IMR-90 (cell line): ENCODE measurements at regions not wholly inside any gene's neighbourhood (a gene's known extent, or its start where the extent isn't known, plus 50 kb on each side); places are given as distances from the start of the nearest gene placed in this dataset.

Source experiments
- ATAC-seq: fragments of 200-7000 bp; cut with Tn5 transposase; 2 replicates; pipeline ENCODE4 v1.9.1; 2020; ENCODE audit warnings: low read depth, mild to moderate bottlenecking, moderate library complexity
- BruUV-seq: library from RNA; stranded (reverse); fragments of 400-500 nt; replicated peaks from 2 replicates; lab custom pipeline; 2021; lab: Mats Ljungman, UMichigan
- CTCF ChIA-PET: fragments of 300-600 bp; formaldehyde crosslinking; extraction: SDS; loops from one replicate; lab custom pipeline; 2021; ENCODE audit warnings: antibody characterized with exemption; lab: Yijun Ruan, JAX
- POLR2A ChIA-PET: fragments of 300-600 bp; sonication (Branson Sonifier 250); formaldehyde crosslinking; loops from one replicate; lab custom pipeline; 2022; ENCODE audit warnings: antibody characterized with exemption; ENCODE audit not compliant: unreplicated experiment; lab: Charles Lee
- DNase-seq: peaks from one replicate; pipeline ENCODE4 v3.0.0; 2013
- H2AFZ ChIP-seq: replicated peaks from 2 replicates; pipeline ENCODE3; 2013; ENCODE audit warnings: low read length, mild to moderate bottlenecking; ENCODE audit not compliant: poor library complexity
- H2AK5ac ChIP-seq: 2 replicates; pipeline ENCODE4 v1.6.1; 2013; ENCODE audit warnings: low read depth, low read length, inconsistent platforms
- H2AK9ac ChIP-seq: replicated peaks from 2 replicates; pipeline ENCODE3; 2013; ENCODE audit warnings: mild to moderate bottlenecking, low read depth, low read length, moderate library complexity; ENCODE audit not compliant: poor library complexity
- H2BK120ac ChIP-seq: 2 replicates; pipeline ENCODE4 v1.6.1; 2013; ENCODE audit warnings: low read depth, low read length, inconsistent platforms
- H2BK15ac ChIP-seq: 3 replicates; pipeline ENCODE4 v1.6.1; 2013; ENCODE audit warnings: low read depth, low read length, inconsistent platforms
- H2BK20ac ChIP-seq: 2 replicates; pipeline ENCODE4 v1.6.1; 2013; ENCODE audit warnings: low read depth, mild to moderate bottlenecking, inconsistent platforms, low read length, moderate library complexity
- H2BK5ac ChIP-seq: 2 replicates; pipeline ENCODE4 v1.6.1; 2013; ENCODE audit warnings: mild to moderate bottlenecking, low read depth, low read length, inconsistent platforms; ENCODE audit not compliant: poor library complexity, severe bottlenecking
- H3K14ac ChIP-seq: replicated peaks from 2 replicates; pipeline ENCODE4 v1.6.1; 2013; ENCODE audit warnings: low read depth, low read length, inconsistent platforms
- H3K18ac ChIP-seq: 2 replicates; pipeline ENCODE4 v1.6.1; 2013; ENCODE audit warnings: low read depth, low read length, control low read depth
- H3K23ac ChIP-seq: 2 replicates; pipeline ENCODE4 v1.6.1; 2013; ENCODE audit warnings: low read depth, low read length, inconsistent platforms
- H3K27ac ChIP-seq: 2 replicates; pipeline ENCODE4 v1.5.1; 2013; ENCODE audit warnings: mild to moderate bottlenecking, control low read depth, low read length; ENCODE audit not compliant: insufficient read depth
- H3K27me3 ChIP-seq: 2 replicates; pipeline ENCODE4 v1.6.1; 2013; ENCODE audit warnings: low read length; ENCODE audit not compliant: control insufficient read depth, insufficient read depth
- H3K36me3 ChIP-seq: 2 replicates; pipeline ENCODE4 v1.6.1; 2013; ENCODE audit warnings: low read length, mixed read lengths; ENCODE audit not compliant: control insufficient read depth, insufficient read depth
- H3K4ac ChIP-seq: 2 replicates; pipeline ENCODE4 v1.6.1; 2013; ENCODE audit warnings: low read depth, low read length, inconsistent platforms
- H3K4me1 ChIP-seq: 2 replicates; pipeline ENCODE4 v1.6.1; 2013; ENCODE audit warnings: low read length, mixed read lengths; ENCODE audit not compliant: control insufficient read depth, insufficient read depth
- H3K4me2 ChIP-seq: 2 replicates; pipeline ENCODE4 v1.6.1; 2013; ENCODE audit warnings: low read depth, mild to moderate bottlenecking, control low read depth, low read length, moderate library complexity
- H3K4me3 ChIP-seq: 2 replicates; pipeline ENCODE4 v1.5.1; 2013; ENCODE audit warnings: low read depth, mild to moderate bottlenecking, control low read depth, low read length, moderate library complexity; ENCODE audit not compliant: insufficient read depth
- H3K56ac ChIP-seq: 2 replicates; pipeline ENCODE4 v1.6.1; 2013; ENCODE audit warnings: low read length, inconsistent platforms; ENCODE audit not compliant: insufficient read depth; ENCODE audit errors: extremely low read depth
- H3K79me1 ChIP-seq, 2 experiments: 2 replicates each; pipeline ENCODE4 v1.6.1; 2013; ENCODE audit warnings: low read length in 2 of 2, inconsistent platforms in 1 of 2, low read depth in 1 of 2
- H3K9ac ChIP-seq: 2 replicates; pipeline ENCODE4 v1.6.1; 2013; ENCODE audit warnings: low read depth, low read length, control low read depth
- H3K9me1 ChIP-seq: 2 replicates; pipeline ENCODE4 v1.6.1; 2013; ENCODE audit warnings: low read length, inconsistent platforms; ENCODE audit not compliant: insufficient read depth
- H3K9me3 ChIP-seq: 2 replicates; pipeline ENCODE4 v1.6.1; 2013; ENCODE audit warnings: low read length; ENCODE audit not compliant: control insufficient read depth, insufficient read depth
- H4K20me1 ChIP-seq: 2 replicates; pipeline ENCODE4 v1.6.1; 2013; ENCODE audit warnings: low read length, inconsistent platforms; ENCODE audit not compliant: insufficient read depth
- H4K5ac ChIP-seq: 2 replicates; pipeline ENCODE4 v1.6.1; 2013; ENCODE audit warnings: mild to moderate bottlenecking, low read depth, low read length, control low read depth
- H4K8ac ChIP-seq, 2 experiments: 2 replicates each; pipeline ENCODE4 v1.6.1; 2013; ENCODE audit warnings: low read depth in 2 of 2, low read length in 2 of 2, control low read depth in 1 of 2, inconsistent platforms in 1 of 2
- H4K91ac ChIP-seq: 2 replicates; pipeline ENCODE4 v1.6.1; 2013; ENCODE audit warnings: low read depth, low read length, inconsistent platforms; ENCODE audit not compliant: insufficient read depth
- BHLHE40 ChIP-seq: fragments of 150-350 bp; IDR thresholded peaks from 2 replicates; pipeline ENCODE4 v1.6.1; 2016; ENCODE audit warnings: mild to moderate bottlenecking, low read depth, low read length
- CEBPB ChIP-seq: IDR thresholded peaks from 2 replicates; pipeline ENCODE4 v1.6.1; 2012; ENCODE audit warnings: low read depth, low read length, improper control_type of control experiment
- CHD1 ChIP-seq: IDR thresholded peaks from 2 replicates; pipeline ENCODE4 v1.6.1; 2012; ENCODE audit warnings: low read depth, low read length, improper control_type of control experiment
- MAFK ChIP-seq: IDR thresholded peaks from 2 replicates; pipeline ENCODE4 v1.6.1; 2012; ENCODE audit warnings: low read depth, low read length, improper control_type of control experiment
- MAZ ChIP-seq: IDR thresholded peaks from 2 replicates; pipeline ENCODE4 v1.6.1; 2012; ENCODE audit warnings: low read depth, mild to moderate bottlenecking, low read length, improper control_type of control experiment, moderate library complexity, borderline replicate concordance
- MXI1 ChIP-seq: IDR thresholded peaks from 2 replicates; pipeline ENCODE4 v1.6.1; 2012; ENCODE audit warnings: low read depth, mild to moderate bottlenecking, low read length, moderate library complexity, borderline replicate concordance
- NFE2L2 ChIP-seq: fragments of 150-350 bp; IDR thresholded peaks from 2 replicates; pipeline ENCODE4 v1.6.1; 2016; ENCODE audit warnings: low read depth, mild to moderate bottlenecking, low read length
- POLR2A ChIP-seq: IDR thresholded peaks from 2 replicates; pipeline ENCODE4 v1.6.1; 2012; ENCODE audit warnings: mild to moderate bottlenecking, low read depth, low read length
- RAD21 ChIP-seq: IDR thresholded peaks from 2 replicates; pipeline ENCODE4 v1.6.1; 2012; ENCODE audit warnings: low read length, improper control_type of control experiment
- RCOR1 ChIP-seq: IDR thresholded peaks from 2 replicates; pipeline ENCODE4 v1.6.1; 2012; ENCODE audit warnings: mild to moderate bottlenecking, low read length, improper control_type of control experiment; ENCODE audit not compliant: insufficient replicate concordance
- RFX5 ChIP-seq: IDR thresholded peaks from 2 replicates; pipeline ENCODE4 v1.8.0; 2012; ENCODE audit warnings: low read depth, mild to moderate bottlenecking, low read length, moderate library complexity
- SMC3 ChIP-seq: fragments of 150-350 bp; IDR thresholded peaks from 2 replicates; pipeline ENCODE4 v1.6.1; 2016; ENCODE audit warnings: low read depth, mild to moderate bottlenecking, antibody characterized with exemption, low read length, moderate library complexity
- WGBS, 2 experiments: methylation state at CpG; one replicate each; pipeline versions ENCODE4 v1.1.5 to v1.1.7; 2013; ENCODE audit warnings: missing lambda C conversion rate in 2 of 2; ENCODE audit not compliant: insufficient read length in 1 of 2; ENCODE audit errors: extremely low coverage in 2 of 2; 5-methylcytosine and 5-hydroxymethylcytosine counted together
- dilution Hi-C: fragments of 300-500 bp; cut with HindIII; formaldehyde crosslinking; loops from one replicate; pipeline ENCODE4 v1.14.3; 2018; ENCODE audit warnings: low sequenced_read_pairs; ENCODE audit not compliant: unreplicated experiment
- in situ Hi-C: fragments of 300-500 bp; cut with MboI; formaldehyde crosslinking; loops from 3 replicates; pipeline ENCODE4 v1.14.3; 2019; ENCODE audit warnings: low sequenced_read_pairs, inconsistent platforms, mixed read lengths
- intact Hi-C: fragments of 100-400 bp; cut with micrococcal nuclease; formaldehyde crosslinking; loops from 2 replicates; pipeline ENCODE4 v1.10.0; 2022
- TF ChIP-seq, protein P1 (sequence below): fragments of 150-350 bp; IDR thresholded peaks from 2 replicates; pipeline ENCODE4 v1.6.1; 2016; ENCODE audit warnings: low read depth, mild to moderate bottlenecking, low read length, moderate library complexity, borderline replicate concordance
- TF ChIP-seq, protein P2 (sequence below): conservative IDR thresholded peaks from 2 replicates; pipeline ENCODE4 v1.5.1; 2012; ENCODE audit warnings: mild to moderate bottlenecking, low read depth, low read length, improper control_type of control experiment
- TF ChIP-seq, protein P3 (sequence below): fragments of 150-350 bp; IDR thresholded peaks from 2 replicates; pipeline ENCODE4 v1.6.1; 2017; ENCODE audit warnings: mild to moderate bottlenecking, antibody characterized with exemption, low read length, low read depth

DNA sequence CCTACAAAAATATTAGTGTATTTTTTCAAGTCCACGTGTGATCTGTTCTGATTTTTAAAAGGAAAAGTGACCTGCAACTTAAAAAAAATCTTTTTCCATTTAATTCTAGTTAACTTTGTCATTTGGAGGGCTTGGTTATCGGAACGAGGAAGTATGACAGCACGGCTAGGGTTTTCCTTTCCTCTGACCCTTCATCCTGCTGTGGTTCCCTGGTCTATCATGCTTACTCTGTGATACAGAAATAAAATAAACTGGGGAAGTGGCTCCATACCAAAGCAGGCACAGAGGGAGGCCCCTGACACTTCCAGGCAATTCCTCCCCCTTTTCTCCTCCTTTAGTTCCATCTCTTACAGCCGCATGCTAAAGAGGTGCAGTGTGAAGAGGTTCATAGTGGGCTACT lies 491.3 kb downstream of the EDEM1 start:
- no peak overlapping the region for H2AFZ ChIP-seq
- H3K56ac ChIP-seq: no peak overlapping the region
- no peak for ATAC-seq
- H3K27me3 ChIP-seq: no peaks in the 10 kb centered on the region
- H3K9me3 ChIP-seq: peaks cover 12% of the 10 kb centered on the region
- H2AK5ac ChIP-seq: no peak overlapping the region
- H4K5ac ChIP-seq: no peak overlapping the region
- no peaks in the 10 kb centered on the region for H3K4me1 ChIP-seq
- H3K23ac ChIP-seq: no peak overlapping the region
- H2BK20ac ChIP-seq: no peak overlapping the region
- no peak overlapping the region for H3K4me3 ChIP-seq
- no peak overlapping the region for H2BK15ac ChIP-seq
- BruUV-seq: no TSS peak
- H3K27ac ChIP-seq: no peak overlapping the region
- dilution Hi-C loops (no loop called here), in situ Hi-C loops (no loop called here), intact Hi-C loops (no loop called here)
- H3K9me1 ChIP-seq: no peaks in the 10 kb centered on the region
- H3K79me1 ChIP-seq: no peaks in the 10 kb centered on the region
- no peak overlapping the region for H3K18ac ChIP-seq
- no peak overlapping the region for H2AK9ac ChIP-seq
- no CpG with 5 or more reads among the region's 5 CpGs for WGBS, 2 experiments
- H2BK120ac ChIP-seq: no peak overlapping the region
- TF ChIP-seq MXI1: no peak
- TF ChIP-seq, protein P1, sequence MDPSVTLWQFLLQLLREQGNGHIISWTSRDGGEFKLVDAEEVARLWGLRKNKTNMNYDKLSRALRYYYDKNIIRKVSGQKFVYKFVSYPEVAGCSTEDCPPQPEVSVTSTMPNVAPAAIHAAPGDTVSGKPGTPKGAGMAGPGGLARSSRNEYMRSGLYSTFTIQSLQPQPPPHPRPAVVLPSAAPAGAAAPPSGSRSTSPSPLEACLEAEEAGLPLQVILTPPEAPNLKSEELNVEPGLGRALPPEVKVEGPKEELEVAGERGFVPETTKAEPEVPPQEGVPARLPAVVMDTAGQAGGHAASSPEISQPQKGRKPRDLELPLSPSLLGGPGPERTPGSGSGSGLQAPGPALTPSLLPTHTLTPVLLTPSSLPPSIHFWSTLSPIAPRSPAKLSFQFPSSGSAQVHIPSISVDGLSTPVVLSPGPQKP: no peak
- no peak for TF ChIP-seq POLR2A
- TF ChIP-seq MAFK: no peak
- TF ChIP-seq, protein P2, sequence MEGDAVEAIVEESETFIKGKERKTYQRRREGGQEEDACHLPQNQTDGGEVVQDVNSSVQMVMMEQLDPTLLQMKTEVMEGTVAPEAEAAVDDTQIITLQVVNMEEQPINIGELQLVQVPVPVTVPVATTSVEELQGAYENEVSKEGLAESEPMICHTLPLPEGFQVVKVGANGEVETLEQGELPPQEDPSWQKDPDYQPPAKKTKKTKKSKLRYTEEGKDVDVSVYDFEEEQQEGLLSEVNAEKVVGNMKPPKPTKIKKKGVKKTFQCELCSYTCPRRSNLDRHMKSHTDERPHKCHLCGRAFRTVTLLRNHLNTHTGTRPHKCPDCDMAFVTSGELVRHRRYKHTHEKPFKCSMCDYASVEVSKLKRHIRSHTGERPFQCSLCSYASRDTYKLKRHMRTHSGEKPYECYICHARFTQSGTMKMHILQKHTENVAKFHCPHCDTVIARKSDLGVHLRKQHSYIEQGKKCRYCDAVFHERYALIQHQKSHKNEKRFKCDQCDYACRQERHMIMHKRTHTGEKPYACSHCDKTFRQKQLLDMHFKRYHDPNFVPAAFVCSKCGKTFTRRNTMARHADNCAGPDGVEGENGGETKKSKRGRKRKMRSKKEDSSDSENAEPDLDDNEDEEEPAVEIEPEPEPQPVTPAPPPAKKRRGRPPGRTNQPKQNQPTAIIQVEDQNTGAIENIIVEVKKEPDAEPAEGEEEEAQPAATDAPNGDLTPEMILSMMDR: no peak
- TF ChIP-seq RAD21: no peak
- no peak for TF ChIP-seq RFX5
- TF ChIP-seq CHD1: no peak
- TF ChIP-seq RCOR1: no peak
- no peak for TF ChIP-seq BHLHE40
- no peak for TF ChIP-seq NFE2L2
- no peak for TF ChIP-seq MAZ
- TF ChIP-seq CEBPB: no peak
- no peak for TF ChIP-seq SMC3
- TF ChIP-seq, protein P3, sequence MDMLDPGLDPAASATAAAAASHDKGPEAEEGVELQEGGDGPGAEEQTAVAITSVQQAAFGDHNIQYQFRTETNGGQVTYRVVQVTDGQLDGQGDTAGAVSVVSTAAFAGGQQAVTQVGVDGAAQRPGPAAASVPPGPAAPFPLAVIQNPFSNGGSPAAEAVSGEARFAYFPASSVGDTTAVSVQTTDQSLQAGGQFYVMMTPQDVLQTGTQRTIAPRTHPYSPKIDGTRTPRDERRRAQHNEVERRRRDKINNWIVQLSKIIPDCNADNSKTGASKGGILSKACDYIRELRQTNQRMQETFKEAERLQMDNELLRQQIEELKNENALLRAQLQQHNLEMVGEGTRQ: no peak
- H4K8ac ChIP-seq: no peak overlapping the region
- H4K20me1 ChIP-seq: no peaks in the 10 kb centered on the region
- no peaks in the 10 kb centered on the region for H3K36me3 ChIP-seq
- no peak for DNase-seq
- no peak overlapping the region for H4K91ac ChIP-seq
- no peak overlapping the region for H3K14ac ChIP-seq
- no peak overlapping the region for H3K9ac ChIP-seq
- no peak overlapping the region for H3K4ac ChIP-seq
- CTCF ChIA-PET: no interaction called here
- H3K4me2 ChIP-seq: no peak overlapping the region
- POLR2A ChIA-PET: no interaction called here
- no peak overlapping the region for H2BK5ac ChIP-seq
